Activated naive CD4-positive, alpha-beta T cell treated with anti-CD3 and anti-CD28 coated beads for 36 hours (primary cell): ENCODE measurements at regions not wholly inside any gene's neighbourhood (a gene's known extent, or its start where the extent isn't known, plus 50 kb on each side); places are given as distances from the start of the nearest gene placed in this dataset.

Source experiments
- CTCF ChIA-PET: fragments of 350-600 bp; sonication (Branson Sonifier 250); formaldehyde crosslinking; loops from one replicate; lab custom pipeline; 2021; ENCODE audit warnings: antibody characterized with exemption; lab: Charles Lee
- DNase-seq: peaks from one replicate; pipeline ENCODE4 v3.0.0-alpha.2; 2020
- H3K27ac Mint-ChIP-seq: one replicate; pipeline ENCODE4 v1.8.0; 2021; ENCODE audit warnings: mild to moderate bottlenecking, mixed read lengths
- H3K27me3 Mint-ChIP-seq: one replicate; pipeline ENCODE4 v1.8.0; 2021; ENCODE audit warnings: low read depth, mixed read lengths
- H3K36me3 Mint-ChIP-seq: one replicate; pipeline ENCODE4 v1.8.0; 2021; ENCODE audit warnings: low read depth, mixed read lengths
- H3K4me1 Mint-ChIP-seq: one replicate; pipeline ENCODE4 v1.8.0; 2021; ENCODE audit warnings: low read depth, mixed read lengths
- H3K4me3 Mint-ChIP-seq: one replicate; pipeline ENCODE4 v1.8.0; 2021; ENCODE audit warnings: mild to moderate bottlenecking, moderate library complexity, mixed read lengths
- H3K9me3 Mint-ChIP-seq: one replicate; pipeline ENCODE4 v1.8.0; 2021; ENCODE audit warnings: mixed read lengths
- intact Hi-C: fragments of 100-400 bp; cut with micrococcal nuclease; formaldehyde crosslinking; loops from one replicate; pipeline ENCODE4 v1.15.1; 2023

GRCh38 chr15:92705764-92706163, 50.2 kb upstream of the FAM174B start:
- Mint-ChIP-seq H3K4me1 (peaks cover 5% of the 10 kb centered on the region), H3K27me3 (no peaks in the 10 kb centered on the region), H3K27ac (no peak overlapping the region), H3K9me3 (no peaks in the 10 kb centered on the region), H3K4me3 (no peak overlapping the region), H3K36me3 (no peaks in the 10 kb centered on the region)
- intact Hi-C loops: no loop called here
- CTCF ChIA-PET: interaction anchor here (1.4 kb wide), 1 partner anchor 9 kb away, joined by 3 read pairs; no protein-coding TSS in a partner anchor
- no peak for DNase-seq

GRCh38 chr15:92706201-92706600, 50.6 kb upstream of the FAM174B start:
- DNase-seq: no peak

GRCh38 chr15:92707880-92708551, 52.4 kb upstream of the FAM174B start:
- Mint-ChIP-seq H3K9me3 (no peaks in the 10 kb centered on the region), H3K4me1 (peaks cover 5% of the 10 kb centered on the region), H3K4me3 (no peak overlapping the region), H3K36me3 (no peaks in the 10 kb centered on the region), H3K27me3 (no peaks in the 10 kb centered on the region), H3K27ac (no peak overlapping the region)
- peak; percentile 27 for DNase-seq
- intact Hi-C loops: no loop called here
- CTCF ChIA-PET: interaction anchor here (1.0 to 1.8 kb wide), 3 partner anchors 9 to 95 kb away, joined by 3 to 5 read pairs (median 4); no protein-coding TSS in a partner anchor

More at GRCh38 chr15:92706201-92706600, 50.6 kb upstream of the FAM174B start:
- Mint-ChIP-seq H3K27me3 (no peaks in the 10 kb centered on the region), H3K9me3 (no peaks in the 10 kb centered on the region), H3K4me3 (no peak overlapping the region), H3K4me1 (peaks cover 5% of the 10 kb centered on the region), H3K27ac (no peak overlapping the region), H3K36me3 (no peaks in the 10 kb centered on the region)
- intact Hi-C loops: no loop called here
- CTCF ChIA-PET: interaction anchor here (1.4 kb wide), 1 partner anchor 8 kb away, joined by 3 read pairs; no protein-coding TSS in a partner anchor

- H3K9me3 Mint-ChIP-seq: no peaks in the 10 kb centered on the region
- peaks cover 5% of the 10 kb centered on the region for H3K4me1 Mint-ChIP-seq
- CTCF ChIA-PET: interaction anchor here (0.8 to 1.8 kb wide), 4 partner anchors 9 to 612 kb away, joined by 3 to 5 read pairs (median 4); no protein-coding TSS in a partner anchor
- H3K36me3 Mint-ChIP-seq: no peaks in the 10 kb centered on the region
- no peak overlapping the region for H3K27ac Mint-ChIP-seq
- DNase-seq: no peak
- intact Hi-C loops: no loop called here
- no peak overlapping the region for H3K4me3 Mint-ChIP-seq
- H3K27me3 Mint-ChIP-seq: no peaks in the 10 kb centered on the region
Measured at GRCh38 chr15:92708635-92709034, 53.1 kb upstream of the FAM174B start.

GRCh38 chr15:92709110-92709790, 53.7 kb upstream of the FAM174B start:
- Mint-ChIP-seq H3K4me3 (no peak overlapping the region), H3K9me3 (no peaks in the 10 kb centered on the region), H3K36me3 (no peaks in the 10 kb centered on the region), H3K27me3 (peaks cover 4% of the 10 kb centered on the region), H3K27ac (no peak overlapping the region), H3K4me1 (peaks cover 5% of the 10 kb centered on the region)
- CTCF ChIA-PET: interaction anchor here (0.8 to 1.8 kb wide), 3 partner anchors 10 to 613 kb away, joined by 3 to 4 read pairs (median 3); no protein-coding TSS in a partner anchor
- DNase-seq: no peak
- intact Hi-C loops: no loop called here

- CTCF ChIA-PET: no interaction called here
- intact Hi-C loops: no loop called here
- H3K27ac Mint-ChIP-seq: no peak overlapping the region
- H3K9me3 Mint-ChIP-seq: no peaks in the 10 kb centered on the region
- H3K36me3 Mint-ChIP-seq: no peaks in the 10 kb centered on the region
- H3K4me1 Mint-ChIP-seq: peaks cover 8% of the 10 kb centered on the region
- DNase-seq: no peak
- H3K4me3 Mint-ChIP-seq: no peak overlapping the region
- peaks cover 4% of the 10 kb centered on the region for H3K27me3 Mint-ChIP-seq
Measured at GRCh38 chr15:92711457-92711831, 55.9 kb upstream of the FAM174B start.

GRCh38 chr15:92714077-92714476, 58.5 kb upstream of the FAM174B start:
- Mint-ChIP-seq H3K27ac (no peak overlapping the region), H3K4me3 (peak overlapping the region; percentile 46), H3K4me1 (peaks cover 8% of the 10 kb centered on the region), H3K36me3 (no peaks in the 10 kb centered on the region), H3K9me3 (no peaks in the 10 kb centered on the region), H3K27me3 (peaks cover 4% of the 10 kb centered on the region)
- CTCF ChIA-PET: interaction anchor here (0.6 to 4.0 kb wide), 21 partner anchors 8 to 645 kb away, joined by 3 to 36 read pairs (median 4); partner anchors contain the start of genes FAM174B and ST8SIA2
- intact Hi-C loops: loop anchor here (1.0 to 2.0 kb wide), 3 partner anchors 193 to 437 kb away; no protein-coding TSS in a partner anchor
- DNase-seq: no peak

GRCh38 chr15:92714477-92715401, 59.2 kb upstream of the FAM174B start:
- H3K9me3 Mint-ChIP-seq: no peaks in the 10 kb centered on the region
- H3K36me3 Mint-ChIP-seq: no peaks in the 10 kb centered on the region
- peaks cover 4% of the 10 kb centered on the region for H3K27me3 Mint-ChIP-seq
- peak overlapping the region; percentile 46 for H3K4me3 Mint-ChIP-seq
- H3K27ac Mint-ChIP-seq: no peak overlapping the region
- CTCF ChIA-PET: interaction anchor here (0.6 to 4.0 kb wide), 24 partner anchors 8 to 646 kb away, joined by 3 to 36 read pairs (median 4); partner anchors contain the start of genes FAM174B and ST8SIA2
- H3K4me1 Mint-ChIP-seq: peaks cover 3% of the 10 kb centered on the region
- DNase-seq: peak; percentile 84
- intact Hi-C loops: loop anchor here (1.0 to 2.0 kb wide), 5 partner anchors 102 to 617 kb away; no protein-coding TSS in a partner anchor

- no peak overlapping the region for H3K27ac Mint-ChIP-seq
- H3K36me3 Mint-ChIP-seq: no peaks in the 10 kb centered on the region
- no peak overlapping the region for H3K4me3 Mint-ChIP-seq
- intact Hi-C loops: loop anchor here (1.0 to 2.0 kb wide), 4 partner anchors 103 to 618 kb away; no protein-coding TSS in a partner anchor
- CTCF ChIA-PET: interaction anchor here (1.0 to 4.0 kb wide), 10 partner anchors 9 to 614 kb away, joined by 3 to 36 read pairs (median 6); partner anchors contain the start of gene FAM174B
- DNase-seq: no peak
- no peaks in the 10 kb centered on the region for H3K9me3 Mint-ChIP-seq
- H3K4me1 Mint-ChIP-seq: peaks cover 3% of the 10 kb centered on the region
- peaks cover 4% of the 10 kb centered on the region for H3K27me3 Mint-ChIP-seq
Measured at GRCh38 chr15:92715758-92716157, 60.2 kb upstream of the FAM174B start.

GRCh38 chr15:92719021-92719420, 63.4 kb upstream of the FAM174B start:
- intact Hi-C loops: no loop called here
- H3K27ac Mint-ChIP-seq: no peak overlapping the region
- no peak overlapping the region for H3K4me3 Mint-ChIP-seq
- peaks cover 2% of the 10 kb centered on the region for H3K27me3 Mint-ChIP-seq
- no peaks in the 10 kb centered on the region for H3K36me3 Mint-ChIP-seq
- CTCF ChIA-PET: no interaction called here
- peaks cover 4% of the 10 kb centered on the region for H3K4me1 Mint-ChIP-seq
- peaks cover 2% of the 10 kb centered on the region for H3K9me3 Mint-ChIP-seq
- DNase-seq: no peak

- H3K9me3 Mint-ChIP-seq: peaks cover 2% of the 10 kb centered on the region
- no peak for DNase-seq
- H3K36me3 Mint-ChIP-seq: no peaks in the 10 kb centered on the region
- no peaks in the 10 kb centered on the region for H3K27me3 Mint-ChIP-seq
- CTCF ChIA-PET: interaction anchor here (1.0 kb wide), 1 partner anchor 9 kb away, joined by 6 read pairs; no protein-coding TSS in a partner anchor
- peaks cover 7% of the 10 kb centered on the region for H3K4me1 Mint-ChIP-seq
- intact Hi-C loops: no loop called here
- H3K4me3 Mint-ChIP-seq: no peak overlapping the region
- H3K27ac Mint-ChIP-seq: no peak overlapping the region
Measured at GRCh38 chr15:92724144-92724543, 68.6 kb upstream of the FAM174B start.
